AG10803 (cell line): ENCODE measurements at regions not wholly inside any gene's neighbourhood (a gene's known extent, or its start where the extent isn't known, plus 50 kb on each side); places are given as distances from the start of the nearest gene placed in this dataset.

ENCODE experiments used
- DNase-seq: peaks from one replicate; pipeline ENCODE4 v3.0.0; 2010; ENCODE audit warnings: low read depth
- H3K4me3 ChIP-seq: 2 replicates; pipeline ENCODE4 v1.5.1; 2011; ENCODE audit warnings: mild to moderate bottlenecking, low read length, control low read depth
- CTCF ChIP-seq: conservative IDR thresholded peaks from 2 replicates; pipeline ENCODE4 v1.5.1; 2011; ENCODE audit warnings: mild to moderate bottlenecking, low read length, control low read depth, inconsistent platforms

GRCh38 chr6:7674291-7674690 is 51.6 kb upstream of the BMP6 start:
- TF ChIP-seq CTCF: no peak
- peak; percentile 32 for DNase-seq
- H3K4me3 ChIP-seq: no peak overlapping the region

GRCh38 chr6:7675353-7675945 is 50.5 kb upstream of the BMP6 start:
- DNase-seq: no peak
- no peak for TF ChIP-seq CTCF
- no peak overlapping the region for H3K4me3 ChIP-seq
